Astrocyte (in vitro differentiated cells and primary cell): ENCODE measurements at regions not wholly inside any gene's neighbourhood (a gene's known extent, or its start where the extent isn't known, plus 50 kb on each side); places are given as distances from the start of the nearest gene placed in this dataset.

Source experiments
- DNase-seq: peaks from one replicate; pipeline ENCODE4 v3.0.0-alpha.2; 2010; ENCODE audit warnings: low read depth
- FAIRE-seq: peaks from 2 replicates; lab custom pipeline; 2011; peaks lifted over from hg19 to GRCh38; lab: Jason Lieb, UNC
- H2AFZ ChIP-seq: 2 replicates; pipeline ENCODE4 v1.6.0; 2012; ENCODE audit warnings: low read depth, low read length, inconsistent platforms
- H3K27ac ChIP-seq: 2 replicates; pipeline ENCODE4 v1.5.1; 2011; ENCODE audit warnings: low read depth, low read length, inconsistent platforms
- H3K27me3 ChIP-seq: 2 replicates; pipeline ENCODE4 v1.6.0; 2011; ENCODE audit warnings: low read length, inconsistent platforms; ENCODE audit not compliant: insufficient read depth
- H3K36me3 ChIP-seq: 2 replicates; pipeline ENCODE4 v1.5.1; 2011; ENCODE audit warnings: low read length, inconsistent platforms; ENCODE audit not compliant: insufficient read depth
- H3K4me1 ChIP-seq: 2 replicates; pipeline ENCODE4 v1.5.1; 2011; ENCODE audit warnings: low read length, inconsistent platforms; ENCODE audit not compliant: insufficient read depth
- H3K4me2 ChIP-seq: 2 replicates; pipeline ENCODE4 v1.6.0; 2012; ENCODE audit warnings: low read length, inconsistent platforms
- H3K4me3 ChIP-seq: 2 replicates; pipeline ENCODE4 v1.5.1; 2011; ENCODE audit warnings: low read depth, mild to moderate bottlenecking, low read length, inconsistent platforms; ENCODE audit not compliant: insufficient read depth
- H3K79me2 ChIP-seq: 2 replicates; pipeline ENCODE4 v1.6.0; 2012; ENCODE audit warnings: mild to moderate bottlenecking, low read length, inconsistent platforms; ENCODE audit not compliant: insufficient read depth
- H3K9ac ChIP-seq: 2 replicates; pipeline ENCODE4 v1.6.0; 2012; ENCODE audit warnings: mild to moderate bottlenecking, low read length, inconsistent platforms
- H3K9me3 ChIP-seq: 2 replicates; pipeline ENCODE4 v1.5.1; 2012; ENCODE audit warnings: low read depth, mild to moderate bottlenecking, low read length, inconsistent platforms; ENCODE audit not compliant: insufficient read depth
- H4K20me1 ChIP-seq: 2 replicates; pipeline ENCODE4 v1.6.0; 2012; ENCODE audit warnings: low read length, inconsistent platforms; ENCODE audit not compliant: insufficient read depth
- H3K27ac Mint-ChIP-seq: one replicate; pipeline ENCODE4 v1.8.0; 2021; ENCODE audit warnings: mild to moderate bottlenecking, mixed read lengths; ENCODE audit not compliant: unreplicated experiment
- H3K27me3 Mint-ChIP-seq: one replicate; pipeline ENCODE4 v1.8.0; 2021; ENCODE audit warnings: low read depth, mixed read lengths; ENCODE audit not compliant: unreplicated experiment
- H3K36me3 Mint-ChIP-seq: one replicate; pipeline ENCODE4 v1.8.0; 2021; ENCODE audit warnings: low read depth, mixed read lengths; ENCODE audit not compliant: unreplicated experiment
- H3K4me1 Mint-ChIP-seq: one replicate; pipeline ENCODE4 v1.8.0; 2021; ENCODE audit warnings: low read depth, mixed read lengths; ENCODE audit not compliant: unreplicated experiment
- H3K4me3 Mint-ChIP-seq: one replicate; pipeline ENCODE4 v1.8.0; 2021; ENCODE audit warnings: mild to moderate bottlenecking, moderate library complexity, mixed read lengths; ENCODE audit not compliant: unreplicated experiment
- H3K9me3 Mint-ChIP-seq: one replicate; pipeline ENCODE4 v1.8.0; 2021; ENCODE audit warnings: mild to moderate bottlenecking, mixed read lengths; ENCODE audit not compliant: unreplicated experiment
- CTCF ChIP-seq: IDR thresholded peaks from 2 replicates; pipeline ENCODE4 v1.5.1; 2011; ENCODE audit warnings: low read depth, mild to moderate bottlenecking, inconsistent platforms, low read length, moderate library complexity; ENCODE audit not compliant: insufficient read depth
- EZH2 ChIP-seq: IDR thresholded peaks from 2 replicates; pipeline ENCODE4 v1.6.1; 2012; ENCODE audit warnings: mild to moderate bottlenecking, low read length, inconsistent platforms; ENCODE audit not compliant: insufficient read depth

GRCh38 chr3:106348139-106348690, 479.4 kb upstream of the CBLB start:
- Mint-ChIP-seq H3K36me3 (no peaks in the 10 kb centered on the region), H3K9me3 (no peaks in the 10 kb centered on the region), H3K27ac (no peak overlapping the region), H3K4me1 (peaks cover 31% of the 10 kb centered on the region), H3K27me3 (no peaks in the 10 kb centered on the region), H3K4me3 (no peak overlapping the region)
- Histone ChIP-seq H3K9ac (no peak overlapping the region), H3K79me2 (no peaks in the 10 kb centered on the region), H3K4me1 (peaks cover 16% of the 10 kb centered on the region), H3K27ac (no peak overlapping the region), H3K9me3 (no peaks in the 10 kb centered on the region), H2AFZ (no peak overlapping the region), H3K27me3 (no peaks in the 10 kb centered on the region), H3K36me3 (no peaks in the 10 kb centered on the region), H3K4me3 (no peak overlapping the region), H3K4me2 (no peak overlapping the region), H4K20me1 (no peaks in the 10 kb centered on the region)
- DNase-seq (no peak), FAIRE-seq (no peak)
- TF ChIP-seq EZH2 (no peak), CTCF (no peak)

GRCh38 chr3:106349191-106349881, 480.5 kb upstream of the CBLB start:
- Histone ChIP-seq H3K27ac (no peak overlapping the region), H3K36me3 (no peaks in the 10 kb centered on the region), H2AFZ (no peak overlapping the region), H3K4me1 (peaks cover 16% of the 10 kb centered on the region), H3K79me2 (no peaks in the 10 kb centered on the region), H3K4me2 (no peak overlapping the region), H3K9ac (no peak overlapping the region), H3K27me3 (no peaks in the 10 kb centered on the region), H4K20me1 (no peaks in the 10 kb centered on the region), H3K9me3 (no peaks in the 10 kb centered on the region), H3K4me3 (no peak overlapping the region)
- no peak overlapping the region for H3K4me3 Mint-ChIP-seq
- H3K27me3 Mint-ChIP-seq = no peaks in the 10 kb centered on the region
- DNase-seq = peak; percentile 20
- peaks cover 24% of the 10 kb centered on the region for H3K4me1 Mint-ChIP-seq
- no peaks in the 10 kb centered on the region for H3K36me3 Mint-ChIP-seq
- no peak for TF ChIP-seq EZH2
- no peak for TF ChIP-seq CTCF
- H3K27ac Mint-ChIP-seq = no peak overlapping the region
- FAIRE-seq = peak; percentile 32
- no peaks in the 10 kb centered on the region for H3K9me3 Mint-ChIP-seq

GRCh38 chr3:106355873-106356272, 487.1 kb upstream of the CBLB start:
- Mint-ChIP-seq H3K4me1 (peaks cover 2% of the 10 kb centered on the region), H3K27me3 (no peaks in the 10 kb centered on the region), H3K9me3 (peaks cover 3% of the 10 kb centered on the region), H3K27ac (no peak overlapping the region), H3K36me3 (no peaks in the 10 kb centered on the region), H3K4me3 (no peak overlapping the region)
- H3K4me1 ChIP-seq = no peaks in the 10 kb centered on the region
- H3K4me2 ChIP-seq = no peak overlapping the region
- no peaks in the 10 kb centered on the region for H3K36me3 ChIP-seq
- no peak overlapping the region for H2AFZ ChIP-seq
- no peak overlapping the region for H3K27ac ChIP-seq
- DNase-seq (no peak), FAIRE-seq (no peak)
- no peaks in the 10 kb centered on the region for H4K20me1 ChIP-seq
- no peaks in the 10 kb centered on the region for H3K27me3 ChIP-seq
- H3K9ac ChIP-seq = no peak overlapping the region
- no peaks in the 10 kb centered on the region for H3K79me2 ChIP-seq
- no peaks in the 10 kb centered on the region for H3K9me3 ChIP-seq
- H3K4me3 ChIP-seq = no peak overlapping the region
- TF ChIP-seq EZH2 (no peak), CTCF (no peak)
